Subcutaneous abdominal adipose tissue (tissue), 5 donors: ENCODE measurements at regions not wholly inside any gene's neighbourhood (a gene's known extent, or its start where the extent isn't known, plus 50 kb on each side); places are given as distances from the start of the nearest gene placed in this dataset.

Experiments
- H3K27ac ChIP-seq: one replicate; pipeline ENCODE4 v1.7.0; 2013; ENCODE audit warnings: low read depth, mild to moderate bottlenecking, inconsistent platforms, low read length, moderate library complexity
- H3K27me3 ChIP-seq, 5 donors: one replicate each; pipeline ENCODE4 v1.7.0; 2013; ENCODE audit warnings: low read length in 5 of 5, inconsistent platforms in 1 of 5; ENCODE audit not compliant: control insufficient read depth in 5 of 5, insufficient read depth in 4 of 5
- H3K36me3 ChIP-seq, 5 donors: one replicate each; pipeline ENCODE4 v1.7.0; 2013; ENCODE audit warnings: low read length in 5 of 5; ENCODE audit not compliant: control insufficient read depth in 5 of 5, insufficient read depth in 5 of 5
- H3K4me1 ChIP-seq, 5 donors: one replicate each; pipeline ENCODE4 v1.7.0; 2013; ENCODE audit warnings: low read length in 5 of 5, mild to moderate bottlenecking in 3 of 5, moderate library complexity in 1 of 5; ENCODE audit not compliant: control insufficient read depth in 5 of 5, insufficient read depth in 5 of 5
- H3K4me3 ChIP-seq, 5 donors: one replicate each; pipeline ENCODE4 v1.7.0; 2013; ENCODE audit warnings: low read length in 5 of 5, low read depth in 1 of 5
- H3K9ac ChIP-seq, 5 donors: one replicate each; pipeline ENCODE4 v1.7.0; 2013; ENCODE audit warnings: low read length in 5 of 5, mild to moderate bottlenecking in 4 of 5, moderate library complexity in 3 of 5
- H3K9me3 ChIP-seq, 5 donors: one replicate each; pipeline ENCODE4 v1.7.0; 2013; ENCODE audit warnings: low read length in 5 of 5; ENCODE audit not compliant: control insufficient read depth in 5 of 5
- donor health status: healthy.
- donor health status: healthy.
- donor health status: healthy.
- donor health status: healthy.
- donor health status: healthy.

- no peaks in the 10 kb centered on the region for H3K36me3 ChIP-seq
- H3K27me3 ChIP-seq, result no peaks in the 10 kb centered on the region
- H3K9me3 ChIP-seq, result no peaks in the 10 kb centered on the region
- no peak overlapping the region for H3K4me3 ChIP-seq
- H3K9ac ChIP-seq, result no peak overlapping the region
- H3K27ac ChIP-seq, result no peak overlapping the region
- no peaks in the 10 kb centered on the region for H3K4me1 ChIP-seq
These were observed 551.8 kb downstream of the NXPH1 start for GRCh38 chr7:8985255-8985654.

GRCh38 chr7:8988267-8988666 lies 554.9 kb downstream of the NXPH1 start:
- H3K27me3 ChIP-seq, result no peaks in the 10 kb centered on the region
- no peaks in the 10 kb centered on the region for H3K4me1 ChIP-seq
- no peaks in the 10 kb centered on the region for H3K36me3 ChIP-seq
- H3K4me3 ChIP-seq, result no peak overlapping the region
- H3K9ac ChIP-seq, result no peak overlapping the region
- H3K27ac ChIP-seq, result no peak overlapping the region
- no peaks in the 10 kb centered on the region for H3K9me3 ChIP-seq

GRCh38 chr7:8991159-8991558 lies 557.8 kb downstream of the NXPH1 start:
- Histone ChIP-seq H3K9me3 (no peaks in the 10 kb centered on the region), H3K4me3 (no peak overlapping the region), H3K27ac (no peak overlapping the region), H3K4me1 (no peaks in the 10 kb centered on the region), H3K36me3 (no peaks in the 10 kb centered on the region), H3K9ac (no peak overlapping the region), H3K27me3 (no peaks in the 10 kb centered on the region)

- Histone ChIP-seq H3K9ac (no peak overlapping the region), H3K27me3 (no peaks in the 10 kb centered on the region), H3K4me1 (no peaks in the 10 kb centered on the region), H3K9me3 (no peaks in the 10 kb centered on the region), H3K36me3 (no peaks in the 10 kb centered on the region), H3K27ac (no peak overlapping the region), H3K4me3 (no peak overlapping the region)
These were observed 565.4 kb downstream of the NXPH1 start for GRCh38 chr7:8998762-8999161.

- H3K27ac ChIP-seq, result no peak overlapping the region
- no peak overlapping the region for H3K4me3 ChIP-seq
- H3K4me1 ChIP-seq, result no peaks in the 10 kb centered on the region
- H3K9ac ChIP-seq, result no peak overlapping the region
- no peaks in the 10 kb centered on the region for H3K36me3 ChIP-seq
- peaks cover 0 to 4% (median 0%) of the 10 kb centered on the region in 5 donors for H3K9me3 ChIP-seq
- no peaks in the 10 kb centered on the region for H3K27me3 ChIP-seq
These were observed 580.5 kb downstream of the NXPH1 start for GRCh38 chr7:9013940-9014339.

- H3K27me3 ChIP-seq, result no peaks in the 10 kb centered on the region
- no peaks in the 10 kb centered on the region for H3K4me1 ChIP-seq
- no peak overlapping the region for H3K9ac ChIP-seq
- H3K27ac ChIP-seq, result no peak overlapping the region
- no peak overlapping the region for H3K4me3 ChIP-seq
- H3K36me3 ChIP-seq, result no peaks in the 10 kb centered on the region
- H3K9me3 ChIP-seq, result no peaks in the 10 kb centered on the region
These were observed 583.9 kb downstream of the NXPH1 start for GRCh38 chr7:9017286-9017685.

GRCh38 chr7:9022456-9022855 lies 589.0 kb downstream of the NXPH1 start:
- no peak overlapping the region for H3K9ac ChIP-seq

GRCh38 chr7:9023675-9024294 lies 590.4 kb downstream of the NXPH1 start:
- no peaks in the 10 kb centered on the region for H3K27me3 ChIP-seq
- H3K27ac ChIP-seq, result no peak overlapping the region
- H3K36me3 ChIP-seq, result no peaks in the 10 kb centered on the region
- H3K4me3 ChIP-seq, result no peak overlapping the region
- H3K9ac ChIP-seq, result no peak overlapping the region
- no peaks in the 10 kb centered on the region for H3K4me1 ChIP-seq
- H3K9me3 ChIP-seq, result no peaks in the 10 kb centered on the region

More at GRCh38 chr7:9022456-9022855, 589.0 kb downstream of the NXPH1 start:
- Histone ChIP-seq H3K4me1 (no peaks in the 10 kb centered on the region), H3K4me3 (no peak overlapping the region), H3K27ac (no peak overlapping the region), H3K9me3 (no peaks in the 10 kb centered on the region), H3K27me3 (no peaks in the 10 kb centered on the region), H3K36me3 (no peaks in the 10 kb centered on the region)

- H3K9me3 ChIP-seq, result no peaks in the 10 kb centered on the region
These were observed 592.7 kb downstream of the NXPH1 start for GRCh38 chr7:9026121-9026520.

GRCh38 chr7:9028012-9028411 lies 594.6 kb downstream of the NXPH1 start:
- Histone ChIP-seq H3K4me3 (no peak overlapping the region), H3K4me1 (no peaks in the 10 kb centered on the region), H3K27me3 (no peaks in the 10 kb centered on the region), H3K9ac (no peak overlapping the region), H3K36me3 (no peaks in the 10 kb centered on the region), H3K9me3 (peaks cover 0 to 6% (median 0%) of the 10 kb centered on the region in 5 donors), H3K27ac (no peak overlapping the region)

More at GRCh38 chr7:9026121-9026520, 592.7 kb downstream of the NXPH1 start:
- no peaks in the 10 kb centered on the region for H3K36me3 ChIP-seq
- H3K4me3 ChIP-seq, result no peak overlapping the region
- H3K27ac ChIP-seq, result no peak overlapping the region
- no peaks in the 10 kb centered on the region for H3K27me3 ChIP-seq
- H3K4me1 ChIP-seq, result no peaks in the 10 kb centered on the region
- H3K9ac ChIP-seq, result no peak overlapping the region
